B cell (primary cell): ENCODE measurements at regions not wholly inside any gene's neighbourhood (a gene's known extent, or its start where the extent isn't known, plus 50 kb on each side); places are given as distances from the start of the nearest gene placed in this dataset.

Source experiments
- ATAC-seq: fragments of 200-7000 bp; cut with Tn5 transposase; one replicate; pipeline ENCODE4 v1.10.0; 2021; ENCODE audit warnings: low read depth, mild to moderate bottlenecking, moderate number of reproducible peaks, moderate library complexity
- CTCF ChIA-PET: fragments of 350-600 bp; sonication (Branson Sonifier 250); formaldehyde crosslinking; loops from one replicate; lab custom pipeline; 2021; ENCODE audit warnings: antibody characterized with exemption, inconsistent platforms; lab: Charles Lee
- POLR2A ChIA-PET: fragments of 350-600 bp; sonication (Branson Sonifier 250); formaldehyde crosslinking; loops from one replicate; lab custom pipeline; 2021; ENCODE audit warnings: antibody characterized with exemption; lab: Charles Lee
- DNase-seq: peaks from one replicate; pipeline ENCODE4 v3.0.0; 2013
- H2AFZ ChIP-seq: 2 replicates; pipeline ENCODE4 v1.6.1; 2012; ENCODE audit warnings: mild to moderate bottlenecking, low read depth, low read length; ENCODE audit not compliant: insufficient read depth, poor library complexity, severe bottlenecking
- H3K27ac ChIP-seq, 2 donors: 1 replicate in 1 of 2; 2 replicates in 1 of 2; pipeline ENCODE4 v1.5.1; 2012 to 2013; ENCODE audit warnings: low read length in 2 of 2, mild to moderate bottlenecking in 2 of 2, moderate library complexity in 1 of 2
- H3K27me3 ChIP-seq, 4 experiments: fragments of 200-600 bp in 1 of 4; sonication (generic) in 1 of 4; replicated peaks in 1 of 4; 1 replicate in 2 of 4; 2 replicates in 2 of 4; pipeline versions ENCODE4 v1.6.1 to v1.7.0; 2013 to 2016; ENCODE audit warnings: low read length in 3 of 4, mild to moderate bottlenecking in 2 of 4, mixed read lengths in 1 of 4, moderate library complexity in 1 of 4; ENCODE audit not compliant: insufficient read depth in 4 of 4, control insufficient read depth in 3 of 4; ENCODE audit errors: control extremely low read depth in 1 of 4
- H3K36me3 ChIP-seq, 2 experiments: replicated peaks in 1 of 2; 1 replicate in 1 of 2; 2 replicates in 1 of 2; pipeline versions ENCODE4 v1.6.1 to v1.7.1; 2013; ENCODE audit warnings: low read length in 1 of 2; ENCODE audit not compliant: insufficient read depth in 2 of 2, control insufficient read depth in 1 of 2; ENCODE audit errors: control extremely low read depth in 1 of 2, extremely low read depth in 1 of 2
- H3K4me1 ChIP-seq, 2 donors: fragments of 200-600 bp in 1 of 2; sonication (generic) in 1 of 2; 1 replicate in 1 of 2; 2 replicates in 1 of 2; pipeline versions ENCODE4 v1.5.1 to v1.6.1; 2013 to 2017; ENCODE audit warnings: low read length in 2 of 2; ENCODE audit not compliant: control insufficient read depth in 2 of 2, insufficient read depth in 2 of 2
- H3K4me2 ChIP-seq: replicated peaks from 2 replicates; pipeline ENCODE3; 2012; ENCODE audit warnings: mild to moderate bottlenecking, low read depth, low read length; ENCODE audit not compliant: poor library complexity, severe bottlenecking
- H3K4me3 ChIP-seq, 5 experiments: fragments of 200-600 bp in 1 of 5; sonication (generic) in 1 of 5; 1 replicate in 3 of 5; 2 replicates in 2 of 5; pipeline versions ENCODE4 v1.5.1 to v1.7.0; 2011 to 2016; ENCODE audit warnings: low read length in 4 of 5, mild to moderate bottlenecking in 4 of 5, low read depth in 2 of 5, control low read depth in 1 of 5, moderate library complexity in 1 of 5; ENCODE audit not compliant: insufficient read depth in 1 of 5; ENCODE audit errors: control extremely low read depth in 1 of 5, extremely low read depth in 1 of 5
- H3K79me2 ChIP-seq: fragments of 200-600 bp; sonication (generic); one replicate; pipeline ENCODE4 v1.6.0; 2016; ENCODE audit warnings: low read length; ENCODE audit not compliant: control insufficient read depth, insufficient read depth
- H3K9ac ChIP-seq: fragments of 200-600 bp; sonication (generic); 2 replicates; pipeline ENCODE4 v1.6.1; 2017; ENCODE audit warnings: mild to moderate bottlenecking, low read length, moderate library complexity
- H3K9me3 ChIP-seq, 3 donors: one replicate each; pipeline versions ENCODE4 v1.6.1 to v1.7.1; 2013; ENCODE audit warnings: low read length in 2 of 3; ENCODE audit not compliant: control insufficient read depth in 2 of 3, insufficient read depth in 1 of 3; ENCODE audit errors: control extremely low read depth in 1 of 3
- H4K20me1 ChIP-seq: 2 replicates; pipeline ENCODE4 v1.6.0; 2012; ENCODE audit warnings: mild to moderate bottlenecking, low read length; ENCODE audit not compliant: insufficient read depth, control insufficient read depth, poor library complexity, severe bottlenecking
- H3K27ac Mint-ChIP-seq: one replicate; pipeline ENCODE4 v1.8.0; 2021; ENCODE audit warnings: mixed read lengths
- H3K27me3 Mint-ChIP-seq: one replicate; pipeline ENCODE4 v1.8.0; 2021; ENCODE audit warnings: mixed read lengths
- H3K4me1 Mint-ChIP-seq: one replicate; pipeline ENCODE4 v1.8.0; 2021; ENCODE audit warnings: mixed read lengths
- H3K4me3 Mint-ChIP-seq: one replicate; pipeline ENCODE4 v1.8.0; 2021; ENCODE audit warnings: mixed read lengths
- H3K9me3 Mint-ChIP-seq: one replicate; pipeline ENCODE4 v1.8.0; 2022; ENCODE audit warnings: mixed read lengths; ENCODE audit not compliant: insufficient read depth
- EZH2 ChIP-seq: IDR thresholded peaks from 2 replicates; pipeline ENCODE4 v1.6.1; 2012; ENCODE audit warnings: borderline replicate concordance, low read depth, mild to moderate bottlenecking, moderate library complexity, low read length; ENCODE audit not compliant: insufficient read depth, poor library complexity, severe bottlenecking
- WGBS: methylation state at CpG from one replicate; pipeline ENCODE4 v1.1.5; 2013; ENCODE audit warnings: missing lambda C conversion rate; ENCODE audit not compliant: insufficient coverage; 5-methylcytosine and 5-hydroxymethylcytosine counted together
- intact Hi-C: fragments of 100-400 bp; cut with micrococcal nuclease; formaldehyde crosslinking; loops from one replicate; pipeline ENCODE4 v1.10.0; 2022
- TF ChIP-seq, protein P1 (sequence below): fragments of 200-600 bp; IDR thresholded peaks from one replicate; pipeline ENCODE4 v1.8.0; 2022; ENCODE audit warnings: antibody characterized with exemption, mild to moderate bottlenecking

DNA sequence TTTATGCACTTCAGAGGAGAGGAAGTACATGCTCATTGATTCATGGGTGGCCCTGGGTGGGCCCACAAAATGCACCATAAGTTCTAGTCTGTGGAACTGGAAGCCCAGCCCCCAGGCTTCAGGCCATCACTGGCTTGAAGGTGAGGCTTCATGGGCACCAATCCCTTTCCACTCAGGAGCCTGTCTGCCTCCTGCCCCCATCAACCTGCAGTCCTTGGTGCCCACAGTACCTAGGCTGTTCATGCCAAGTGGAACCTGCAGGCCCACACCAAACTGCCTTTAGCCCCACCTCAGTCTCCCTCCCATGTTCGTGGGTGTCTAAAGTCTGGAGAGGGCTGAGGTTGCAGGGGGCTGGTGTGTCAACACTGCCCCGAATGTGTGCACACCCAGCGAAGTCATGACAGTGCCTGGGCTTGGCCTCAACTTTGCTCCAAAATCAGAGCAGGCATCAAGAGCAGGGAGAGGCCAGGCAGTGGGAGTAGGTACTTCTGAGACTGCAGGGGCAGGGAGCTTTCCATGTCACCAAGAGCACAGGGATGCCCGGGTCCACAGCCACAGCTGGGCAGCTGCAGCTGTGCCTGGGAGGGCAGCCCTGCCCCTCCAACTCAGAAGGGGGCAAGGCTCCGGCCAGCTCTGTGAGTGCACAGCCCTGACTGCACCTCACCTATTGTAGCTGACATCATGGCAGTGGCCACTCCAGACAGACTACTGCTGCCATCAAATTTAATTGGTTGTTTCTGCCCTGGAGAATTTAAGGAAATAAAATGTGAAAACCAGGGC lies 1250.4 kb upstream of the IGFBP7 start:
- ChIA-PET CTCF (no interaction called here), POLR2A (no interaction called here)
- Histone ChIP-seq H4K20me1 (no peaks in the 10 kb centered on the region), H3K27me3 (no peaks in the 10 kb centered on the region), H3K9ac (no peak overlapping the region), H3K36me3 (no peaks in the 10 kb centered on the region), H3K9me3 (peaks cover 0 to 22% (median 0%) of the 10 kb centered on the region in 3 donors), H3K79me2 (no peaks in the 10 kb centered on the region), H2AFZ (no peak overlapping the region), H3K4me1 (no peaks in the 10 kb centered on the region), H3K4me3 (no peak overlapping the region), H3K27ac (no peak overlapping the region), H3K4me2 (no peak overlapping the region)
- Mint-ChIP-seq H3K9me3 (peaks cover 8% of the 10 kb centered on the region), H3K27me3 (no peaks in the 10 kb centered on the region), H3K27ac (no peak overlapping the region), H3K4me3 (no peak overlapping the region), H3K4me1 (no peaks in the 10 kb centered on the region)
- DNase-seq (no peak), ATAC-seq (no peak)
- WGBS, result 91% methylated on average over 4 of the region's 5 CpGs
- no peak for TF ChIP-seq EZH2
- TF ChIP-seq, protein P1, sequence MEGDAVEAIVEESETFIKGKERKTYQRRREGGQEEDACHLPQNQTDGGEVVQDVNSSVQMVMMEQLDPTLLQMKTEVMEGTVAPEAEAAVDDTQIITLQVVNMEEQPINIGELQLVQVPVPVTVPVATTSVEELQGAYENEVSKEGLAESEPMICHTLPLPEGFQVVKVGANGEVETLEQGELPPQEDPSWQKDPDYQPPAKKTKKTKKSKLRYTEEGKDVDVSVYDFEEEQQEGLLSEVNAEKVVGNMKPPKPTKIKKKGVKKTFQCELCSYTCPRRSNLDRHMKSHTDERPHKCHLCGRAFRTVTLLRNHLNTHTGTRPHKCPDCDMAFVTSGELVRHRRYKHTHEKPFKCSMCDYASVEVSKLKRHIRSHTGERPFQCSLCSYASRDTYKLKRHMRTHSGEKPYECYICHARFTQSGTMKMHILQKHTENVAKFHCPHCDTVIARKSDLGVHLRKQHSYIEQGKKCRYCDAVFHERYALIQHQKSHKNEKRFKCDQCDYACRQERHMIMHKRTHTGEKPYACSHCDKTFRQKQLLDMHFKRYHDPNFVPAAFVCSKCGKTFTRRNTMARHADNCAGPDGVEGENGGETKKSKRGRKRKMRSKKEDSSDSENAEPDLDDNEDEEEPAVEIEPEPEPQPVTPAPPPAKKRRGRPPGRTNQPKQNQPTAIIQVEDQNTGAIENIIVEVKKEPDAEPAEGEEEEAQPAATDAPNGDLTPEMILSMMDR, result no peak
- intact Hi-C loops, result no loop called here

GRCh38 chr4:58359590-58359989 lies 1249.4 kb upstream of the IGFBP7 start:
- Mint-ChIP-seq H3K9me3 (peaks cover 8% of the 10 kb centered on the region), H3K27me3 (no peaks in the 10 kb centered on the region), H3K4me1 (no peaks in the 10 kb centered on the region), H3K4me3 (no peak overlapping the region), H3K27ac (no peak overlapping the region)
- no peaks in the 10 kb centered on the region for H3K27me3 ChIP-seq
- no peaks in the 10 kb centered on the region for H4K20me1 ChIP-seq
- CTCF ChIA-PET, result no interaction called here
- 78% methylated on average over 3 of the region's 3 CpGs for WGBS
- no peaks in the 10 kb centered on the region for H3K4me1 ChIP-seq
- H3K79me2 ChIP-seq, result no peaks in the 10 kb centered on the region
- H3K9me3 ChIP-seq, result peaks cover 0 to 22% (median 0%) of the 10 kb centered on the region in 3 donors
- intact Hi-C loops, result no loop called here
- no peak overlapping the region for H3K4me2 ChIP-seq
- H3K4me3 ChIP-seq, result no peak overlapping the region
- ATAC-seq, result no peak
- no peak overlapping the region for H2AFZ ChIP-seq
- TF ChIP-seq, protein P1, result no peak
- TF ChIP-seq EZH2, result no peak
- H3K36me3 ChIP-seq, result no peaks in the 10 kb centered on the region
- POLR2A ChIA-PET, result no interaction called here
- no peak overlapping the region for H3K27ac ChIP-seq
- H3K9ac ChIP-seq, result no peak overlapping the region
- DNase-seq, result no peak
